ENCODE measurements at regions not wholly inside any gene's neighbourhood (a gene's known extent, or its start where the extent isn't known, plus 50 kb on each side); places are given as distances from the start of the nearest gene placed in this dataset.

GRCh38 chr11:15313862-15314261, 199.1 kb downstream of the INSC start:
- TF ChIP-seq CTCF (IDR thresholded peaks at IDR 0.05) (no peak), POLR2A (IDR thresholded peaks at IDR 0.05) (no peak)
